ENCODE measurements at regions not wholly inside any gene's neighbourhood (a gene's known extent, or its start where the extent isn't known, plus 50 kb on each side); places are given as distances from the start of the nearest gene placed in this dataset.

DNA sequence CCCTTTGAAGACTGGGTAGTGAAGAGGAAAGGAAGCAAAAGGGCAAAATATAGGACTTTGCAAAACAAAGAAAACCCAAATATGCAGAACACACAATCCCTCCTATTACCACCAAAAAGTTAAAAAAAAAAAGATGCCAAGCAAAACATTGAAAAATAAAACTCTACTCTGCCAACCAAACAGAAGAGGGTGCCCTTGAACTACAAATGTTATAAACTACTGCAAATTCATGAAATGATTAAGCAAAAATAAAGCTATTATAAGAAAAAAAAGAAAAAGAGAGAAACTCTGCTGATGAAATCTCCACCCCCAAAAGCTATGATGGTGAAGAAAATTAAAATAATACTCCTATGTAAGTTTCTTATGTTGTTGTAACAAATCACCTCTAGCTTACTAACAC is 168.5 kb upstream of the STK26 start:
- no peak for TF ChIP-seq EZH2 (IDR thresholded peaks at IDR 0.05; ENCODE audit: low read depth)
- TF ChIP-seq, protein P1, sequence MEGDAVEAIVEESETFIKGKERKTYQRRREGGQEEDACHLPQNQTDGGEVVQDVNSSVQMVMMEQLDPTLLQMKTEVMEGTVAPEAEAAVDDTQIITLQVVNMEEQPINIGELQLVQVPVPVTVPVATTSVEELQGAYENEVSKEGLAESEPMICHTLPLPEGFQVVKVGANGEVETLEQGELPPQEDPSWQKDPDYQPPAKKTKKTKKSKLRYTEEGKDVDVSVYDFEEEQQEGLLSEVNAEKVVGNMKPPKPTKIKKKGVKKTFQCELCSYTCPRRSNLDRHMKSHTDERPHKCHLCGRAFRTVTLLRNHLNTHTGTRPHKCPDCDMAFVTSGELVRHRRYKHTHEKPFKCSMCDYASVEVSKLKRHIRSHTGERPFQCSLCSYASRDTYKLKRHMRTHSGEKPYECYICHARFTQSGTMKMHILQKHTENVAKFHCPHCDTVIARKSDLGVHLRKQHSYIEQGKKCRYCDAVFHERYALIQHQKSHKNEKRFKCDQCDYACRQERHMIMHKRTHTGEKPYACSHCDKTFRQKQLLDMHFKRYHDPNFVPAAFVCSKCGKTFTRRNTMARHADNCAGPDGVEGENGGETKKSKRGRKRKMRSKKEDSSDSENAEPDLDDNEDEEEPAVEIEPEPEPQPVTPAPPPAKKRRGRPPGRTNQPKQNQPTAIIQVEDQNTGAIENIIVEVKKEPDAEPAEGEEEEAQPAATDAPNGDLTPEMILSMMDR (conservative IDR thresholded peaks at IDR 0.05): peak; percentile 76

All from PC-9 (cell line).